HPDE6-E6E7 (cell line): ENCODE measurements at regions not wholly inside any gene's neighbourhood (a gene's known extent, or its start where the extent isn't known, plus 50 kb on each side); places are given as distances from the start of the nearest gene placed in this dataset.

Experiments used
- DNase-seq: peaks from one replicate; pipeline ENCODE4 v3.0.0; 2011; ENCODE audit warnings: missing footprints; ENCODE audit errors: extremely low spot score

- no peak for DNase-seq
These were observed 433.2 kb upstream of the MGMT start for GRCh38 chr10:129033790-129034272.

GRCh38 chr10:129035052-129035827 is 431.8 kb upstream of the MGMT start:
- no peak for DNase-seq

- DNase-seq = no peak
These were observed 428.5 kb upstream of the MGMT start for GRCh38 chr10:129038522-129038921.

- no peak for DNase-seq
These were observed 427.4 kb upstream of the MGMT start for GRCh38 chr10:129039406-129040370.

GRCh38 chr10:129040377-129040776 is 426.7 kb upstream of the MGMT start:
- no peak for DNase-seq

- DNase-seq = no peak
These were observed 425.1 kb upstream of the MGMT start for GRCh38 chr10:129041916-129042315.

GRCh38 chr10:129042776-129043595 is 424.1 kb upstream of the MGMT start:
- no peak for DNase-seq

- no peak for DNase-seq
These were observed 423.4 kb upstream of the MGMT start for GRCh38 chr10:129043691-129044090.

- DNase-seq = no peak
These were observed 421.4 kb upstream of the MGMT start for GRCh38 chr10:129045599-129045998.

- DNase-seq = no peak
These were observed 420.9 kb upstream of the MGMT start for GRCh38 chr10:129046065-129046681.

GRCh38 chr10:129046962-129047361 is 420.1 kb upstream of the MGMT start:
- no peak for DNase-seq

- no peak for DNase-seq
These were observed 419.4 kb upstream of the MGMT start for GRCh38 chr10:129047600-129047999.

- no peak for DNase-seq
These were observed 418.5 kb upstream of the MGMT start for GRCh38 chr10:129048513-129048912.

- no peak for DNase-seq
These were observed 417.5 kb upstream of the MGMT start for GRCh38 chr10:129049501-129049900.

- no peak for DNase-seq
These were observed 411.8 kb upstream of the MGMT start for GRCh38 chr10:129055225-129055624.

- DNase-seq = no peak
These were observed 411.1 kb upstream of the MGMT start for GRCh38 chr10:129055986-129056385.

GRCh38 chr10:129056734-129057689 is 410.0 kb upstream of the MGMT start:
- no peak for DNase-seq

GRCh38 chr10:129057856-129058663 is 409.0 kb upstream of the MGMT start:
- DNase-seq = no peak

- no peak for DNase-seq
These were observed 408.3 kb upstream of the MGMT start for GRCh38 chr10:129058664-129059155.
